Mammary epithelial cell (primary cell): ENCODE measurements at regions not wholly inside any gene's neighbourhood (a gene's known extent, or its start where the extent isn't known, plus 50 kb on each side); places are given as distances from the start of the nearest gene placed in this dataset.

ENCODE experiments used
- CTCF ChIP-seq, 2 donors: IDR thresholded peaks in 1 of 2; conservative IDR thresholded peaks in 1 of 2; 2 replicates each; pipeline ENCODE4 v1.5.1; 2011 to 2012; ENCODE audit warnings: inconsistent platforms in 2 of 2, low read length in 2 of 2, mild to moderate bottlenecking in 2 of 2, control low read depth in 1 of 2, low read depth in 1 of 2; ENCODE audit not compliant: insufficient read depth in 1 of 2; ENCODE audit errors: extremely low read depth in 1 of 2
- EZH2 ChIP-seq: IDR thresholded peaks from 2 replicates; pipeline ENCODE4 v1.6.1; 2012; ENCODE audit warnings: low read length, inconsistent platforms, borderline replicate concordance

- TF ChIP-seq CTCF (conservative IDR thresholded peaks at IDR 0.05 in 1 of 2, IDR thresholded peaks at IDR 0.05 in 1 of 2; ENCODE audit: extremely low read depth in 1 of 2, insufficient read depth in 1 of 2, low read depth in 1 of 2, low read length in 2 of 2) (no peak), EZH2 (no peak)
Measured at GRCh38 chr11:106523921-106524320, 446.5 kb downstream of the AASDHPPT start.
